HL-60 (cell line): ENCODE measurements at regions not wholly inside any gene's neighbourhood (a gene's known extent, or its start where the extent isn't known, plus 50 kb on each side); places are given as distances from the start of the nearest gene placed in this dataset.

ENCODE experiments used
- GABPA ChIP-seq: IDR thresholded peaks from 2 replicates; pipeline ENCODE4 v1.6.1; 2012; ENCODE audit warnings: low read depth
- POLR2AphosphoS5 ChIP-seq: IDR thresholded peaks from 2 replicates; pipeline ENCODE4 v1.6.1; 2012; ENCODE audit warnings: low read depth
- TF ChIP-seq, protein P1 (sequence below): IDR thresholded peaks from one replicate; pipeline ENCODE4 v1.5.1; 2011; ENCODE audit warnings: low read length, control low read depth, inconsistent platforms; ENCODE audit not compliant: insufficient read depth
- TF ChIP-seq, protein P2 (sequence below): IDR thresholded peaks from 2 replicates; pipeline ENCODE4 v1.6.1; 2012; ENCODE audit warnings: low read depth; ENCODE audit not compliant: insufficient replicate concordance

DNA sequence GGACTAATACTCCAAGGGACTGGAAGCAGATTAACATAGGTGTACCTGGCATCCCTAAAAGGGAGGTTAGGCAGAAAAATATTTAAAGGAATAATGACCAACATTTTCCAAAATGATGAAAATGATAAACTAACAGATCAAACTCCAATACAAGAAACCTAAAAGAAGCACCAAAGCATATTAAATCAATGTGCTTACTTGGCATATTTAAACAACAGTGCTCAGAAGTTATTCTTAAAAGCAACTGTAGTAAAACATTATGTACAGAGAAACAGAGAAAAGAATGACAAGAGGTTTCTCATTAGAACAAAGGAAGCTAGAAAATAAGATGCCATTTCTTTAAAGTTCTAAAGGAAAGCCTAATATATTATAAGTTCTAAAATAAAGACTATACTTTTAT lies 947.3 kb upstream of the TMEFF2 start:
- TF ChIP-seq, protein P1, sequence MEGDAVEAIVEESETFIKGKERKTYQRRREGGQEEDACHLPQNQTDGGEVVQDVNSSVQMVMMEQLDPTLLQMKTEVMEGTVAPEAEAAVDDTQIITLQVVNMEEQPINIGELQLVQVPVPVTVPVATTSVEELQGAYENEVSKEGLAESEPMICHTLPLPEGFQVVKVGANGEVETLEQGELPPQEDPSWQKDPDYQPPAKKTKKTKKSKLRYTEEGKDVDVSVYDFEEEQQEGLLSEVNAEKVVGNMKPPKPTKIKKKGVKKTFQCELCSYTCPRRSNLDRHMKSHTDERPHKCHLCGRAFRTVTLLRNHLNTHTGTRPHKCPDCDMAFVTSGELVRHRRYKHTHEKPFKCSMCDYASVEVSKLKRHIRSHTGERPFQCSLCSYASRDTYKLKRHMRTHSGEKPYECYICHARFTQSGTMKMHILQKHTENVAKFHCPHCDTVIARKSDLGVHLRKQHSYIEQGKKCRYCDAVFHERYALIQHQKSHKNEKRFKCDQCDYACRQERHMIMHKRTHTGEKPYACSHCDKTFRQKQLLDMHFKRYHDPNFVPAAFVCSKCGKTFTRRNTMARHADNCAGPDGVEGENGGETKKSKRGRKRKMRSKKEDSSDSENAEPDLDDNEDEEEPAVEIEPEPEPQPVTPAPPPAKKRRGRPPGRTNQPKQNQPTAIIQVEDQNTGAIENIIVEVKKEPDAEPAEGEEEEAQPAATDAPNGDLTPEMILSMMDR, result no peak
- TF ChIP-seq GABPA (no peak), POLR2AphosphoS5 (no peak)
- TF ChIP-seq, protein P2, sequence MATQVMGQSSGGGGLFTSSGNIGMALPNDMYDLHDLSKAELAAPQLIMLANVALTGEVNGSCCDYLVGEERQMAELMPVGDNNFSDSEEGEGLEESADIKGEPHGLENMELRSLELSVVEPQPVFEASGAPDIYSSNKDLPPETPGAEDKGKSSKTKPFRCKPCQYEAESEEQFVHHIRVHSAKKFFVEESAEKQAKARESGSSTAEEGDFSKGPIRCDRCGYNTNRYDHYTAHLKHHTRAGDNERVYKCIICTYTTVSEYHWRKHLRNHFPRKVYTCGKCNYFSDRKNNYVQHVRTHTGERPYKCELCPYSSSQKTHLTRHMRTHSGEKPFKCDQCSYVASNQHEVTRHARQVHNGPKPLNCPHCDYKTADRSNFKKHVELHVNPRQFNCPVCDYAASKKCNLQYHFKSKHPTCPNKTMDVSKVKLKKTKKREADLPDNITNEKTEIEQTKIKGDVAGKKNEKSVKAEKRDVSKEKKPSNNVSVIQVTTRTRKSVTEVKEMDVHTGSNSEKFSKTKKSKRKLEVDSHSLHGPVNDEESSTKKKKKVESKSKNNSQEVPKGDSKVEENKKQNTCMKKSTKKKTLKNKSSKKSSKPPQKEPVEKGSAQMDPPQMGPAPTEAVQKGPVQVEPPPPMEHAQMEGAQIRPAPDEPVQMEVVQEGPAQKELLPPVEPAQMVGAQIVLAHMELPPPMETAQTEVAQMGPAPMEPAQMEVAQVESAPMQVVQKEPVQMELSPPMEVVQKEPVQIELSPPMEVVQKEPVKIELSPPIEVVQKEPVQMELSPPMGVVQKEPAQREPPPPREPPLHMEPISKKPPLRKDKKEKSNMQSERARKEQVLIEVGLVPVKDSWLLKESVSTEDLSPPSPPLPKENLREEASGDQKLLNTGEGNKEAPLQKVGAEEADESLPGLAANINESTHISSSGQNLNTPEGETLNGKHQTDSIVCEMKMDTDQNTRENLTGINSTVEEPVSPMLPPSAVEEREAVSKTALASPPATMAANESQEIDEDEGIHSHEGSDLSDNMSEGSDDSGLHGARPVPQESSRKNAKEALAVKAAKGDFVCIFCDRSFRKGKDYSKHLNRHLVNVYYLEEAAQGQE, result no peak
